ENCODE measurements at regions not wholly inside any gene's neighbourhood (a gene's known extent, or its start where the extent isn't known, plus 50 kb on each side); places are given as distances from the start of the nearest gene placed in this dataset.

DNA sequence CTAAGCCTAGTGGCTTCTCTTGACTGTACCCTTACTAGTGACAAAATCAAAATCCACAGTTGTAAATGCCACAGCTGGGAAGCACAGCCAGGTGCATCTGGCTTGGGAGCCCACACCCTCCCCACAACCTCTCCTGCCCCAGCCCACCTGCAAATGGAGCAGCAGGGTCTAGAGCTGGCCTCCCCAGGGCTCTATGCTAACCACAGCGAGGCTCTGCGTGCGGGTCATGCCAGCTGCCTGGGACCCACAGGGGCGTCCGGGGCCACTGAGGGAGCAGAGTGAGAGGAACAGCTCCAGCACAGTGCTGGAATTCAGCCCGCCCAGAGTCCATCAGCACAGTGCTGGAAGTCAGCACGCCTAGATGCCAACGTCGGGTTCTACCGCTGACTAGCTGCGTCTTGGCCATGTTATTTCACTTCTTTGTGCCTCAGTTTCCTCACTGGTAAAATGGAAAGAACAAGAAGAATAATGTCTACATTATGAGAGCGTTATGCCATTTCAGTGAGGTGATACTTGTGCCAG, 109.1 kb upstream of the ID2 start:
- TF ChIP-seq, protein P1, sequence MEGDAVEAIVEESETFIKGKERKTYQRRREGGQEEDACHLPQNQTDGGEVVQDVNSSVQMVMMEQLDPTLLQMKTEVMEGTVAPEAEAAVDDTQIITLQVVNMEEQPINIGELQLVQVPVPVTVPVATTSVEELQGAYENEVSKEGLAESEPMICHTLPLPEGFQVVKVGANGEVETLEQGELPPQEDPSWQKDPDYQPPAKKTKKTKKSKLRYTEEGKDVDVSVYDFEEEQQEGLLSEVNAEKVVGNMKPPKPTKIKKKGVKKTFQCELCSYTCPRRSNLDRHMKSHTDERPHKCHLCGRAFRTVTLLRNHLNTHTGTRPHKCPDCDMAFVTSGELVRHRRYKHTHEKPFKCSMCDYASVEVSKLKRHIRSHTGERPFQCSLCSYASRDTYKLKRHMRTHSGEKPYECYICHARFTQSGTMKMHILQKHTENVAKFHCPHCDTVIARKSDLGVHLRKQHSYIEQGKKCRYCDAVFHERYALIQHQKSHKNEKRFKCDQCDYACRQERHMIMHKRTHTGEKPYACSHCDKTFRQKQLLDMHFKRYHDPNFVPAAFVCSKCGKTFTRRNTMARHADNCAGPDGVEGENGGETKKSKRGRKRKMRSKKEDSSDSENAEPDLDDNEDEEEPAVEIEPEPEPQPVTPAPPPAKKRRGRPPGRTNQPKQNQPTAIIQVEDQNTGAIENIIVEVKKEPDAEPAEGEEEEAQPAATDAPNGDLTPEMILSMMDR (IDR thresholded peaks at IDR 0.05): no peak
- Histone ChIP-seq H3K36me3 (no peaks in the 10 kb centered on the region), H3K9me3 (no peaks in the 10 kb centered on the region), H3K27ac (no peak overlapping the region), H3K27me3 (no peaks in the 10 kb centered on the region), H3K4me3 (no peak overlapping the region), H3K4me1 (peaks cover 0 to 29% of the 10 kb centered on the region in 2 donors)
- DNase-seq (ENCODE audit: low spot score): no peak

DNA sequence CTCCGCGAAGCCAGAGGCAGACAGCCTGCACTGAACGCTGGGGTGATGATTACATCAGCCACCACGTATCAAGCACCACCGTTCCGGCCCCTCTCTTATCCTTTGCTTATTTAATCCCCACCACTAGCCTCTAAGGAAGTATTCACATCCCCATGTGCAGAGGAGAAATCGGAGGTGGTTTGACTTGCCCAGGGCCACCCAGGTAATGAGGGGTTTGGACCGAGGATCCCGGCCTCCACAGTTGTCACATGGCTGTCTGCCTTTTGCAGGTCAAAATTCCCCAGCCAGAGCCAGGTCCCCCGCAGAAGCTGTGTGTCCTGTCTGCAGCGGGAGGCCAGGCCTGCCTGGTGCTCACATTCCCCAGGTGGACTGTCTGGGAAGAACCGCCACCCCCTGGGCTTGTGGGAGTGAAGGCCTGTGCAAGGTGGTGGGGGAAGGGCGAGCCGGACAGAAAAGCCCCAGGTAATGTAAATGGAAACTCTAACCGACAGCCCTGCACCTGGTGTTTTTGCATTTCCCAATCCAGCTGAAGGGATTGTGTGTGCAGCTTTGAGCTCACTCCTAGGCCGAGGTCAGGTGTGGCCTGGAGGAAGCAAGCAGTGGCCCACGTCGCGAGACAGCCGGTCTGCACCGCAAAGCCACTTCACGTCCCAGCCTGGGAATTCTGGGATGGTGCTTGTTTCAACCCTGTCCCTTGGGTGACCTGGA, 108.5 kb upstream of the ID2 start:
- no peaks in the 10 kb centered on the region for H3K9me3 ChIP-seq
- peaks cover 0 to 27% of the 10 kb centered on the region in 2 donors for H3K4me1 ChIP-seq
- DNase-seq (ENCODE audit: low spot score): no peak

DNA sequence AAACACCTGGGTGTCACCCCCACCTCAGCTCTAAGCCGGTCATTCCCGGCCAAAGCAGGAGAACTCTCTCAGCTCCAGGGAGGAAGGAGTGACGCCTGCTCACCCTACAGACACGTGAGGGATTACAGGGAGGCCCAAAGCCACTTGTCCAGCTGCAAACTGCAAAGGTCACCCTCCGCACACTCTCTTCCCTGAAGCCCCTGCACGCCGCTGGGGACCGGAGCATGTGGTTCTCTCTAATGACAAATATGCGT, 108.0 kb upstream of the ID2 start:
- Histone ChIP-seq H3K4me3 (no peak overlapping the region), H3K27me3 (no peaks in the 10 kb centered on the region), H3K9me3 (no peaks in the 10 kb centered on the region), H3K4me1 (peaks cover 0 to 27% of the 10 kb centered on the region in 2 donors), H3K27ac (no peak overlapping the region), H3K36me3 (no peaks in the 10 kb centered on the region)
- TF ChIP-seq, protein P1 (IDR thresholded peaks at IDR 0.05): no peak
- no peak for DNase-seq (ENCODE audit: low spot score)

More for the DNA sequence above, 108.5 kb upstream of the ID2 start:
- Histone ChIP-seq H3K4me3 (no peak overlapping the region), H3K27me3 (no peaks in the 10 kb centered on the region), H3K36me3 (no peaks in the 10 kb centered on the region), H3K27ac (no peak overlapping the region)
- TF ChIP-seq, protein P1 (IDR thresholded peaks at IDR 0.05): no peak

DNA sequence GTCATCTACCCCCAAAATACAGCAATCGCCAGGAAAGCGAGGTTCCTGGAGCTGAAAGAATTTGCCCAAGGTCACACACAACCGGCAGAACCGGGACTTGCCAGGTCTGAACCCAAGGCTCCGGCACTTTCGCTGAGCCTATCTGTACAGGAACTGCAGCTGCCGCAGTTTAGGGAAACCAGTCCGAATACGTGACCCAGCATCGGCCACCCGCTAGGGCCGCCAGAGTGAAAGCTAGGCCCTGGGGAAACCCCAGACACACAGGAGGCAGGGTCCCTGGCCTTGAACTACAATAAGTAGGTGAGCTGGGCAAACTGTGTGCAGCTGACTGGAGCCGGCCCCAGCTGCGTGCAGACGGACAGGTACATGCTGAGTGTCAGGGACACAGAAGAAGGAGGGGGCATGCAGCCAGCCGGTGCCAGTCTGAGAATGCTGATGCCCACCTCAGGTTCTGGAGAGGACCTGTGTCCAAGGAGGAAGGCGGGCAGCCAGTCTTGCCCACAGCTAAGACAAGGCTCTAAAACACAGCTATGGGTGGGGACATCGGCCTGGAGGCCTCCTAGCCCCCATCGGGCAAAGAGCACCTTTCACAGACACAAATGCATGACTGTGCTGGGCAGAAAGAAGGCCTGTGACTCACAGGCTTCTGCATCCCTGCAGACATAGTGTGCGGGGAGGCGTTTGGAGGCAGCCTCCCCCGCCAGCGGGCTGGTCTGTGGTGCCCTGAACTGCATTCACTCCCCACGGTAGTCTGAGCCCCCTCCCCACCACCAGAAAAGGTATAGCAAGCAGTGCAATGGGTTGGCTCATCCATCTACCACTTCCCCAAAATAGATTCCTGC, 107.4 kb upstream of the ID2 start:
- no peaks in the 10 kb centered on the region for H3K36me3 ChIP-seq
- TF ChIP-seq, protein P1 (IDR thresholded peaks at IDR 0.05): no peak
- DNase-seq (ENCODE audit: low spot score): no peak
- no peaks in the 10 kb centered on the region for H3K27me3 ChIP-seq
- H3K4me3 ChIP-seq: no peak overlapping the region
- H3K4me1 ChIP-seq: peaks cover 0 to 27% of the 10 kb centered on the region in 2 donors
- H3K27ac ChIP-seq: no peak overlapping the region
- no peaks in the 10 kb centered on the region for H3K9me3 ChIP-seq

DNA sequence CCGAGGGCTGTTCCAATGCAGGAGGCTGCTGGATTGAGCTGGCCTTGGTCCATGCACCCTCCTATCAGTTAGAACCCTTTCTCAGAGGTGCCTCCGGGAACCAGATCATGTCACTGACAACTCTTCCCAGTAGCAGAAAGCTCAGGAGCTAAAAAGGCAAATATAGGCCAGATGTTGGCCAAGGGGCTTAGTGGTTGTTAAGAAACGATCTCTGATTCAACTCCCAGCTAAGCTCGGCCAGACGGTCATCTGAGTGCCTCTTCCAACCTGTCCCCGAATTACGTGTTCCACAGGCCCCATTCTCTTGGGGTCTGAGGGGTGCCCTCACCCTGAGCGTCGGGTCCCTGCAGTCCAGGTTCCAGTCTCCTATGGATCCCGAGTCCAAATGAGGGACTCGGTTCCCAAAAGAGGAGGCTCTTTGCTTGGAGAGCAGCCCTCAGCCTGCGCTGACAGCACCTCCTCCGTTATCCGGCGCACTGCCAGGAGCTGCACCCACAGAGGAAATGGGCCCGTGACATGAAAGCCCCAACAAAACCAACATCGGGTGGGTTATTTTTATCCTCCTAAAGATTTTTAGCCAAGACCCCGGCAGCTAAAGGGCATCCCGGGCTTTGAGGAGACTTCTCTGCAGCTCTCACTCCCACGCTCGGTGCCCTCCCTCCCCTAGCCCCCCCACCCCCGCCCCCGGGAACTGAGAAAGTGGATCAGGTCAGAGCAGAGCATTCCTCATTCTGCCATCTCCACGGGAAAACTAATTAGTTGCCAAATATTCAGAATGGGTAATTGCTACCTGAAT, 106.6 kb upstream of the ID2 start:
- TF ChIP-seq, protein P1 (IDR thresholded peaks at IDR 0.05): no peak
- Histone ChIP-seq H3K4me3 (no peak overlapping the region), H3K4me1 (peaks cover 0 to 27% of the 10 kb centered on the region in 2 donors), H3K27me3 (no peaks in the 10 kb centered on the region), H3K27ac (no peak overlapping the region), H3K36me3 (no peaks in the 10 kb centered on the region), H3K9me3 (no peaks in the 10 kb centered on the region)
- no peak for DNase-seq (ENCODE audit: low spot score)

All from right atrium auricular region (tissue), 2 donors.